ENCODE measurements at regions not wholly inside any gene's neighbourhood (a gene's known extent, or its start where the extent isn't known, plus 50 kb on each side); places are given as distances from the start of the nearest gene placed in this dataset.

DNA sequence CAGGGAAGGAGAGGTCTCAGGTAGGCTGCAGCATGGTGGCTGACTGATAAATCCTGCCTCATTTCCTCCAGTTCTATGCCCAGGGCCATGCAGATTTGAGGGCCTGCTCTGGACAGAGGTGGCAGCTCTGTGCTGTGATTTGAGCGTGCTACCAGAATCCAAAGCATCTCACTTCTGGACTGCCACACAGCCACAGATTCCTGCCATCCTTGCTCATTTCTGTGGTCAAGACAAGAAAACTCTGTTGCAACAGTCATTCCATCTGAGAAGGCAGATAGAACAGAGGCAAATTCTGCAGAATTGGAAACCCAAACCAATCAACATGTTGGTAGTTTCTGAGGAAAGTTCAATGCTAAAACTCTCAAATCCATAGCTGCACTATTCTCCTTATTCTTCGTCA lies 102.8 kb upstream of the GALNT2 start:
- TF ChIP-seq, protein P1, sequence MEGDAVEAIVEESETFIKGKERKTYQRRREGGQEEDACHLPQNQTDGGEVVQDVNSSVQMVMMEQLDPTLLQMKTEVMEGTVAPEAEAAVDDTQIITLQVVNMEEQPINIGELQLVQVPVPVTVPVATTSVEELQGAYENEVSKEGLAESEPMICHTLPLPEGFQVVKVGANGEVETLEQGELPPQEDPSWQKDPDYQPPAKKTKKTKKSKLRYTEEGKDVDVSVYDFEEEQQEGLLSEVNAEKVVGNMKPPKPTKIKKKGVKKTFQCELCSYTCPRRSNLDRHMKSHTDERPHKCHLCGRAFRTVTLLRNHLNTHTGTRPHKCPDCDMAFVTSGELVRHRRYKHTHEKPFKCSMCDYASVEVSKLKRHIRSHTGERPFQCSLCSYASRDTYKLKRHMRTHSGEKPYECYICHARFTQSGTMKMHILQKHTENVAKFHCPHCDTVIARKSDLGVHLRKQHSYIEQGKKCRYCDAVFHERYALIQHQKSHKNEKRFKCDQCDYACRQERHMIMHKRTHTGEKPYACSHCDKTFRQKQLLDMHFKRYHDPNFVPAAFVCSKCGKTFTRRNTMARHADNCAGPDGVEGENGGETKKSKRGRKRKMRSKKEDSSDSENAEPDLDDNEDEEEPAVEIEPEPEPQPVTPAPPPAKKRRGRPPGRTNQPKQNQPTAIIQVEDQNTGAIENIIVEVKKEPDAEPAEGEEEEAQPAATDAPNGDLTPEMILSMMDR (IDR thresholded peaks at IDR 0.05; ENCODE audit: low read depth, low read length, missing input control): no peak
- TF ChIP-seq, protein P2, sequence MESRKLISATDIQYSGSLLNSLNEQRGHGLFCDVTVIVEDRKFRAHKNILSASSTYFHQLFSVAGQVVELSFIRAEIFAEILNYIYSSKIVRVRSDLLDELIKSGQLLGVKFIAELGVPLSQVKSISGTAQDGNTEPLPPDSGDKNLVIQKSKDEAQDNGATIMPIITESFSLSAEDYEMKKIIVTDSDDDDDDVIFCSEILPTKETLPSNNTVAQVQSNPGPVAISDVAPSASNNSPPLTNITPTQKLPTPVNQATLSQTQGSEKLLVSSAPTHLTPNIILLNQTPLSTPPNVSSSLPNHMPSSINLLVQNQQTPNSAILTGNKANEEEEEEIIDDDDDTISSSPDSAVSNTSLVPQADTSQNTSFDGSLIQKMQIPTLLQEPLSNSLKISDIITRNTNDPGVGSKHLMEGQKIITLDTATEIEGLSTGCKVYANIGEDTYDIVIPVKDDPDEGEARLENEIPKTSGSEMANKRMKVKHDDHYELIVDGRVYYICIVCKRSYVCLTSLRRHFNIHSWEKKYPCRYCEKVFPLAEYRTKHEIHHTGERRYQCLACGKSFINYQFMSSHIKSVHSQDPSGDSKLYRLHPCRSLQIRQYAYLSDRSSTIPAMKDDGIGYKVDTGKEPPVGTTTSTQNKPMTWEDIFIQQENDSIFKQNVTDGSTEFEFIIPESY (IDR thresholded peaks at IDR 0.05): no peak
- no peak for TF ChIP-seq SP1 (IDR thresholded peaks at IDR 0.05)
- TF ChIP-seq RAD21 (IDR thresholded peaks at IDR 0.05): no peak
- TF ChIP-seq NR2F2 (IDR thresholded peaks at IDR 0.05): no peak
- TF ChIP-seq, protein P3, sequence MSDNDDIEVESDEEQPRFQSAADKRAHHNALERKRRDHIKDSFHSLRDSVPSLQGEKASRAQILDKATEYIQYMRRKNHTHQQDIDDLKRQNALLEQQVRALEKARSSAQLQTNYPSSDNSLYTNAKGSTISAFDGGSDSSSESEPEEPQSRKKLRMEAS (IDR thresholded peaks at IDR 0.05): no peak
- TF ChIP-seq, protein P4, sequence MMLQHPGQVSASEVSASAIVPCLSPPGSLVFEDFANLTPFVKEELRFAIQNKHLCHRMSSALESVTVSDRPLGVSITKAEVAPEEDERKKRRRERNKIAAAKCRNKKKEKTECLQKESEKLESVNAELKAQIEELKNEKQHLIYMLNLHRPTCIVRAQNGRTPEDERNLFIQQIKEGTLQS (IDR thresholded peaks at IDR 0.05): no peak
- TF ChIP-seq GABPA (IDR thresholded peaks at IDR 0.05 in 1 of 2, conservative IDR thresholded peaks at IDR 0.05 in 1 of 2): no peak
- TF ChIP-seq, protein P5, sequence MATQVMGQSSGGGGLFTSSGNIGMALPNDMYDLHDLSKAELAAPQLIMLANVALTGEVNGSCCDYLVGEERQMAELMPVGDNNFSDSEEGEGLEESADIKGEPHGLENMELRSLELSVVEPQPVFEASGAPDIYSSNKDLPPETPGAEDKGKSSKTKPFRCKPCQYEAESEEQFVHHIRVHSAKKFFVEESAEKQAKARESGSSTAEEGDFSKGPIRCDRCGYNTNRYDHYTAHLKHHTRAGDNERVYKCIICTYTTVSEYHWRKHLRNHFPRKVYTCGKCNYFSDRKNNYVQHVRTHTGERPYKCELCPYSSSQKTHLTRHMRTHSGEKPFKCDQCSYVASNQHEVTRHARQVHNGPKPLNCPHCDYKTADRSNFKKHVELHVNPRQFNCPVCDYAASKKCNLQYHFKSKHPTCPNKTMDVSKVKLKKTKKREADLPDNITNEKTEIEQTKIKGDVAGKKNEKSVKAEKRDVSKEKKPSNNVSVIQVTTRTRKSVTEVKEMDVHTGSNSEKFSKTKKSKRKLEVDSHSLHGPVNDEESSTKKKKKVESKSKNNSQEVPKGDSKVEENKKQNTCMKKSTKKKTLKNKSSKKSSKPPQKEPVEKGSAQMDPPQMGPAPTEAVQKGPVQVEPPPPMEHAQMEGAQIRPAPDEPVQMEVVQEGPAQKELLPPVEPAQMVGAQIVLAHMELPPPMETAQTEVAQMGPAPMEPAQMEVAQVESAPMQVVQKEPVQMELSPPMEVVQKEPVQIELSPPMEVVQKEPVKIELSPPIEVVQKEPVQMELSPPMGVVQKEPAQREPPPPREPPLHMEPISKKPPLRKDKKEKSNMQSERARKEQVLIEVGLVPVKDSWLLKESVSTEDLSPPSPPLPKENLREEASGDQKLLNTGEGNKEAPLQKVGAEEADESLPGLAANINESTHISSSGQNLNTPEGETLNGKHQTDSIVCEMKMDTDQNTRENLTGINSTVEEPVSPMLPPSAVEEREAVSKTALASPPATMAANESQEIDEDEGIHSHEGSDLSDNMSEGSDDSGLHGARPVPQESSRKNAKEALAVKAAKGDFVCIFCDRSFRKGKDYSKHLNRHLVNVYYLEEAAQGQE (IDR thresholded peaks at IDR 0.05): no peak
- TF ChIP-seq JUND (IDR thresholded peaks at IDR 0.05): no peak
- no peak for TF ChIP-seq FOXA1 (IDR thresholded peaks at IDR 0.05)
- no peak for TF ChIP-seq EGR1 (IDR thresholded peaks at IDR 0.05; ENCODE audit: low read depth in 2 of 2)

All from liver (tissue), 3 donors.